ENCODE measurements at regions not wholly inside any gene's neighbourhood (a gene's known extent, or its start where the extent isn't known, plus 50 kb on each side); places are given as distances from the start of the nearest gene placed in this dataset.
A peak's percentile ranks its signal among the peaks of the same experiment; 100 is the strongest.

GRCh38 chr14:94864387-94865195 is 94.7 kb upstream of the GSC start:
- H3K27me3 ChIP-seq = no peaks in the 10 kb centered on the region
- H3K4me1 ChIP-seq = no peaks in the 10 kb centered on the region
- no peak overlapping the region for H3K4me3 ChIP-seq (replicated peaks in 1 of 3)
- WGBS, 2 donors = 44 to 51% methylated on average over 25 to 45 of the region's 45 CpGs
- no peaks in the 10 kb centered on the region for H3K36me3 ChIP-seq
- TF ChIP-seq CTCF (IDR thresholded peaks at IDR 0.05) (no peak), POLR2A (IDR thresholded peaks at IDR 0.05) (no peak)
- peak in 1 of 2 donors; percentile 3 for DNase-seq
- no peaks in the 10 kb centered on the region for H3K9me3 ChIP-seq
- intact Hi-C loops (cut with DNase I) = no loop called here
- no peak overlapping the region for H3K27ac ChIP-seq

- Histone ChIP-seq H3K4me3 (replicated peaks in 1 of 3) (no peak overlapping the region), H3K4me1 (no peaks in the 10 kb centered on the region), H3K27me3 (no peaks in the 10 kb centered on the region), H3K36me3 (no peaks in the 10 kb centered on the region), H3K9me3 (no peaks in the 10 kb centered on the region), H3K27ac (no peak overlapping the region)
- no peak for TF ChIP-seq CTCF (IDR thresholded peaks at IDR 0.05)
- no peak for TF ChIP-seq POLR2A (IDR thresholded peaks at IDR 0.05)
- 96% methylated on average over 5 of the region's 5 CpGs for WGBS, 2 donors
- intact Hi-C loops (cut with DNase I) = no loop called here
- DNase-seq = no peak
Measured at GRCh38 chr14:94863366-94863765, 93.5 kb upstream of the GSC start.

- Histone ChIP-seq H3K27ac (no peak overlapping the region), H3K27me3 (no peaks in the 10 kb centered on the region), H3K9me3 (no peaks in the 10 kb centered on the region), H3K36me3 (no peaks in the 10 kb centered on the region), H3K4me1 (no peaks in the 10 kb centered on the region), H3K4me3 (replicated peaks in 1 of 3) (no peak overlapping the region)
- intact Hi-C loops (cut with DNase I) = no loop called here
- DNase-seq = no peak
- TF ChIP-seq CTCF (IDR thresholded peaks at IDR 0.05) (no peak), POLR2A (IDR thresholded peaks at IDR 0.05) (no peak)
- 65 to 74% methylated on average over 5 of the region's 5 CpGs for WGBS, 2 donors
Measured at GRCh38 chr14:94857950-94858349, 88.0 kb upstream of the GSC start.

- H3K36me3 ChIP-seq = no peaks in the 10 kb centered on the region
- DNase-seq = no peak
- WGBS, 2 donors = 85 to 100% methylated on average over 2 to 3 of the region's 3 CpGs
- no peak overlapping the region for H3K4me3 ChIP-seq (replicated peaks in 1 of 3)
- TF ChIP-seq POLR2A (IDR thresholded peaks at IDR 0.05) (no peak), CTCF (IDR thresholded peaks at IDR 0.05) (no peak)
- intact Hi-C loops (cut with DNase I) = no loop called here
- H3K4me1 ChIP-seq = no peaks in the 10 kb centered on the region
- no peaks in the 10 kb centered on the region for H3K9me3 ChIP-seq
- no peaks in the 10 kb centered on the region for H3K27me3 ChIP-seq
- no peak overlapping the region for H3K27ac ChIP-seq
Measured at GRCh38 chr14:94853920-94854319, 84.0 kb upstream of the GSC start.

- no peak overlapping the region for H3K27ac ChIP-seq
- intact Hi-C loops (cut with DNase I) = no loop called here
- WGBS, 2 donors = 61 to 65% methylated on average over 16 of the region's 16 CpGs
- H3K9me3 ChIP-seq = no peaks in the 10 kb centered on the region
- no peaks in the 10 kb centered on the region for H3K36me3 ChIP-seq
- H3K4me1 ChIP-seq = no peaks in the 10 kb centered on the region
- H3K27me3 ChIP-seq = no peaks in the 10 kb centered on the region
- no peak overlapping the region for H3K4me3 ChIP-seq (replicated peaks in 1 of 3)
- no peak for TF ChIP-seq POLR2A (IDR thresholded peaks at IDR 0.05)
- no peak for TF ChIP-seq CTCF (IDR thresholded peaks at IDR 0.05)
- peak; percentile 7 to 20 for DNase-seq
Measured at GRCh38 chr14:94850309-94851211, 80.6 kb upstream of the GSC start.

All from thyroid gland (tissue), 4 donors.